Coronary artery (tissue), 2 donors: ENCODE measurements at regions not wholly inside any gene's neighbourhood (a gene's known extent, or its start where the extent isn't known, plus 50 kb on each side); places are given as distances from the start of the nearest gene placed in this dataset.

Experiments used
- DNase-seq: peaks from one replicate; pipeline ENCODE4 v3.0.0-alpha.2; 2017; ENCODE audit warnings: low spot score
- H3K27ac ChIP-seq, 2 donors: fragments of 200-600 bp; sonication (generic); one replicate each; pipeline ENCODE4 v1.5.1; 2016 to 2019
- H3K4me3 ChIP-seq: fragments of 200-600 bp; sonication (generic); 2 replicates; pipeline ENCODE4 v1.5.1; 2016; ENCODE audit warnings: mild to moderate bottlenecking, moderate library complexity
- CTCF ChIP-seq: fragments of 200-600 bp; sonication (generic); IDR thresholded peaks from one replicate; pipeline ENCODE4 v1.5.1; 2019; ENCODE audit warnings: antibody characterized with exemption

GRCh38 chr5:5619546-5619945 lies 197.1 kb downstream of the ICE1 start:
- Histone ChIP-seq H3K27ac (no peak overlapping the region), H3K4me3 (no peak overlapping the region)
- TF ChIP-seq CTCF: no peak
- DNase-seq: no peak

- Histone ChIP-seq H3K4me3 (no peak overlapping the region), H3K27ac (no peak overlapping the region)
- no peak for TF ChIP-seq CTCF
- DNase-seq: no peak
Observed at GRCh38 chr5:5617024-5617423, 194.5 kb downstream of the ICE1 start.

- no peak for TF ChIP-seq CTCF
- DNase-seq: no peak
- Histone ChIP-seq H3K27ac (no peak overlapping the region), H3K4me3 (no peak overlapping the region)
Observed at GRCh38 chr5:5616247-5616895, 193.9 kb downstream of the ICE1 start.

- no peak for TF ChIP-seq CTCF
Observed at GRCh38 chr5:5615569-5615968, 193.1 kb downstream of the ICE1 start.

GRCh38 chr5:5613261-5613990 lies 190.9 kb downstream of the ICE1 start:
- no peak for TF ChIP-seq CTCF
- H3K4me3 ChIP-seq: no peak overlapping the region
- no peak overlapping the region for H3K27ac ChIP-seq
- no peak for DNase-seq

More at GRCh38 chr5:5615569-5615968, 193.1 kb downstream of the ICE1 start:
- DNase-seq: no peak
- H3K27ac ChIP-seq: no peak overlapping the region
- no peak overlapping the region for H3K4me3 ChIP-seq

- Histone ChIP-seq H3K27ac (no peak overlapping the region), H3K4me3 (no peak overlapping the region)
- DNase-seq: no peak
- no peak for TF ChIP-seq CTCF
Observed at GRCh38 chr5:5612096-5612495, 189.6 kb downstream of the ICE1 start.

- Histone ChIP-seq H3K27ac (no peak overlapping the region), H3K4me3 (no peak overlapping the region)
- no peak for TF ChIP-seq CTCF
- no peak for DNase-seq
Observed at GRCh38 chr5:5609935-5610334, 187.5 kb downstream of the ICE1 start.
